A549 (cell line): ENCODE measurements at regions not wholly inside any gene's neighbourhood (a gene's known extent, or its start where the extent isn't known, plus 50 kb on each side); places are given as distances from the start of the nearest gene placed in this dataset.

Experiments used
- ATAC-seq, 2 experiments: fragments of 200-7000 bp in 1 of 2; fragments of >200 bp in 1 of 2; cut with Nextera tagmentation in 1 of 2; cut with Tn5 transposase in 1 of 2; 3 replicates each; pipeline versions ENCODE4 v1.8.0 to v1.9.1; 2018 to 2020; ENCODE audit warnings: mild to moderate bottlenecking in 1 of 2, moderate library complexity in 1 of 2
- CTCF ChIA-PET: fragments of 300-600 bp; sonication (Branson Sonifier 250); formaldehyde crosslinking; extraction: SDS; loops from one replicate; lab custom pipeline; 2021; ENCODE audit warnings: antibody characterized with exemption, inconsistent platforms; lab: Yijun Ruan, JAX
- POLR2A ChIA-PET: fragments of 350-600 bp; formaldehyde crosslinking; extraction: SDS; loops from one replicate; lab custom pipeline; 2021; ENCODE audit warnings: antibody characterized with exemption, inconsistent platforms; lab: Yijun Ruan, JAX
- DNase-seq, 2 experiments: peaks; one replicate each; pipeline versions ENCODE4 v3.0.0 to v3.0.0-alpha.2; 2011 to 2016; ENCODE audit warnings: low read depth in 1 of 2, low spot score in 1 of 2
- FAIRE-seq: peaks from 2 replicates; lab custom pipeline; 2011; peaks lifted over from hg19 to GRCh38; lab: Jason Lieb, UNC
- H3K27ac ChIP-seq, 2 experiments: fragments of >200 bp; sonication (Bioruptor Twin); formaldehyde crosslinking; 3 replicates each; pipeline ENCODE4 v1.5.1; 2016 to 2017
- H3K4me1 ChIP-seq: fragments of >200 bp; sonication (Bioruptor Twin); formaldehyde crosslinking; 3 replicates; pipeline ENCODE4 v1.6.1; 2016
- H3K4me2 ChIP-seq: fragments of >200 bp; sonication (Bioruptor Twin); formaldehyde crosslinking; 3 replicates; pipeline ENCODE4 v1.6.1; 2016
- H3K4me3 ChIP-seq: fragments of >200 bp; sonication (Bioruptor Twin); formaldehyde crosslinking; 3 replicates; pipeline ENCODE4 v1.5.1; 2016
- H3K9me3 ChIP-seq: fragments of >200 bp; sonication (Bioruptor Twin); formaldehyde crosslinking; 3 replicates; pipeline ENCODE4 v1.6.1; 2016
- CBX2 ChIP-seq: fragments of 200-600 bp; sonication (generic); IDR thresholded peaks from 2 replicates; pipeline ENCODE4 v1.6.1; 2016; ENCODE audit warnings: low read depth, mild to moderate bottlenecking, borderline replicate concordance
- ELK1 ChIP-seq: fragments of 150-350 bp; IDR thresholded peaks from 2 replicates; pipeline ENCODE4 v1.6.1; 2014; ENCODE audit warnings: low read depth, mild to moderate bottlenecking, low read length
- FOSB ChIP-seq: fragments of 250-450 bp; sonication (Bioruptor Pico); IDR thresholded peaks from 2 replicates; pipeline ENCODE4 v1.5.0; 2020; ENCODE audit warnings: mild to moderate bottlenecking, moderate library complexity
- FOXS1 ChIP-seq: fragments of 250-450 bp; sonication (Bioruptor Pico); IDR thresholded peaks from 2 replicates; pipeline ENCODE4 v1.5.0; 2020; ENCODE audit warnings: mild to moderate bottlenecking, moderate library complexity
- HEYL ChIP-seq: fragments of 250-450 bp; sonication (Bioruptor Pico); IDR thresholded peaks from 2 replicates; pipeline ENCODE4 v1.8.0; 2021; ENCODE audit warnings: mild to moderate bottlenecking, moderate library complexity
- HOXA7 ChIP-seq: fragments of 250-450 bp; sonication (Bioruptor Pico); IDR thresholded peaks from 2 replicates; pipeline ENCODE4 v1.5.0; 2020; ENCODE audit warnings: mild to moderate bottlenecking, moderate library complexity
- HOXB13 ChIP-seq: fragments of 250-450 bp; sonication (Bioruptor Pico); IDR thresholded peaks from 2 replicates; pipeline ENCODE4 v1.5.0; 2020; ENCODE audit warnings: low read depth, mild to moderate bottlenecking, moderate library complexity
- HOXB5 ChIP-seq: fragments of 250-450 bp; sonication (Bioruptor Pico); IDR thresholded peaks from 2 replicates; pipeline ENCODE4 v1.5.0; 2020; ENCODE audit warnings: mild to moderate bottlenecking, moderate library complexity
- JUNB ChIP-seq: fragments of >200 bp; sonication (Bioruptor Twin); formaldehyde crosslinking; IDR thresholded peaks from 2 replicates; pipeline ENCODE4 v1.6.1; 2016
- KDM1A ChIP-seq: fragments of 200-600 bp; sonication (generic); IDR thresholded peaks from 2 replicates; pipeline ENCODE4 v1.6.1; 2016; ENCODE audit warnings: low read depth, mild to moderate bottlenecking
- KDM5A ChIP-seq: fragments of 200-600 bp; sonication (generic); IDR thresholded peaks from 2 replicates; pipeline ENCODE4 v1.6.1; 2016; ENCODE audit warnings: antibody characterized with exemption, mild to moderate bottlenecking
- MAZ ChIP-seq: fragments of 150-350 bp; IDR thresholded peaks from 2 replicates; pipeline ENCODE4 v1.6.1; 2014; ENCODE audit warnings: antibody characterized with exemption, low read depth, low read length, borderline replicate concordance
- NR3C1 ChIP-seq: fragments of >200 bp; sonication (Bioruptor Twin); formaldehyde crosslinking; IDR thresholded peaks from 3 replicates; pipeline ENCODE4 v1.6.1; 2017
- PHF8 ChIP-seq: fragments of 200-600 bp; sonication (generic); IDR thresholded peaks from 2 replicates; pipeline ENCODE4 v1.6.1; 2016; ENCODE audit warnings: low read depth, mild to moderate bottlenecking, antibody characterized with exemption, moderate library complexity, borderline replicate concordance
- POLR2AphosphoS2 ChIP-seq: conservative IDR thresholded peaks from 2 replicates; pipeline ENCODE4 v1.6.1; 2012; ENCODE audit warnings: low read length, improper control_type of control experiment, inconsistent platforms
- RARB ChIP-seq: fragments of 250-450 bp; sonication (Bioruptor Pico); IDR thresholded peaks from 2 replicates; pipeline ENCODE4 v1.8.0; 2021; ENCODE audit warnings: mild to moderate bottlenecking, moderate library complexity
- RCOR1 ChIP-seq: fragments of 150-350 bp; IDR thresholded peaks from 2 replicates; pipeline ENCODE4 v1.6.1; 2014; ENCODE audit warnings: antibody characterized with exemption, low read length, low read depth
- RNF2 ChIP-seq: fragments of 200-600 bp; sonication (generic); IDR thresholded peaks from 2 replicates; pipeline ENCODE4 v1.6.1; 2016; ENCODE audit warnings: low read depth, mild to moderate bottlenecking, antibody characterized with exemption, moderate library complexity, borderline replicate concordance
- SREBF2 ChIP-seq: fragments of 450-650 bp; IDR thresholded peaks from 2 replicates; pipeline ENCODE4 v1.6.1; 2014; ENCODE audit warnings: mild to moderate bottlenecking, moderate library complexity
- TFCP2L1 ChIP-seq: fragments of 250-450 bp; sonication (Bioruptor Pico); IDR thresholded peaks from 2 replicates; pipeline ENCODE4 v1.5.0; 2021; ENCODE audit warnings: mild to moderate bottlenecking
- TP53 ChIP-seq: fragments of 250-450 bp; sonication (Bioruptor Pico); IDR thresholded peaks from 2 replicates; pipeline ENCODE4 v1.5.0; 2021; ENCODE audit warnings: mild to moderate bottlenecking, moderate library complexity
- ZSCAN20 ChIP-seq: fragments of 250-450 bp; sonication (Bioruptor Pico); IDR thresholded peaks from 2 replicates; pipeline ENCODE4 v1.8.0; 2022; ENCODE audit warnings: mild to moderate bottlenecking, moderate library complexity
- WGBS: methylation state at CpG from one replicate; pipeline ENCODE4 v1.1.6; 2017; ENCODE audit errors: missing lambda C conversion rate; 5-methylcytosine and 5-hydroxymethylcytosine counted together
- TF ChIP-seq, protein P1 (sequence below): fragments of 250-450 bp; sonication (Bioruptor Pico); IDR thresholded peaks from 2 replicates; pipeline ENCODE4 v1.5.0; 2021; ENCODE audit warnings: mild to moderate bottlenecking, moderate library complexity, borderline replicate concordance
- TF ChIP-seq, protein P2 (sequence below): IDR thresholded peaks from 2 replicates; pipeline ENCODE4 v1.6.1; 2012
- TF ChIP-seq, protein P3 (sequence below): fragments of 250-450 bp; sonication (Bioruptor Pico); IDR thresholded peaks from 2 replicates; pipeline ENCODE4 v1.5.0; 2020; ENCODE audit warnings: low read depth, mild to moderate bottlenecking, moderate library complexity

DNA sequence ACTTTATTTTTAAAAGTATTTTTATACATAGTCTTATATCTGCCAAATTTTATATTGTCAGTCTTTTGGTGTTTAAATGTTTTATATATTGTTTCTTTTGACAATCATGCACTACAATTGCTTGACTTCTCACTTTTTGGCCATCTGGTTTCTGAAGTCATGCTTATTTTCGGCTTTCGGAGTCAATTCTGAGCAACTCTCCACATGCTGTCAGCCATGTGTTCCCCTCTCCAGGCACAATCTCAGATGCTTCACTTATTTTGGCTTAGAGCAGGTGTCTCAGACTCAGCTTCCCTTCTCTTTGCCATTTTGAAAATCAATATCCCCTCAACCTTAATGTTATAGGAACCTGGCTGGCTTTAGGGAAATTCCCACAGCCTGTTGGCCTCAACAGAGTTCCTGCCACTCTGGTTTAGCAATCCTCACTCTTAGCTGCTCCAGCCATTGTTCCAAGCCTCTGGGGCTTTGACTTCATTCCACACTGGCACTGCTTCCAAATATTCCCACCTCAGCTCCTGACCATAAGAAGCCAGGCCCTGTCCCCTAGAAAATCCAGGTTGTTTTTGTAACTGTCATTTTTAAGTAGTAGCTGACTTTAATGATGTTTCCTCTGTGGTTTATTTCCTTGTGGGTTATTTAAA is 125.5 kb upstream of the FAR2 start:
- no peaks in the 10 kb centered on the region for H3K4me1 ChIP-seq
- DNase-seq (no peak), ATAC-seq (no peak), FAIRE-seq (no peak)
- 43% methylated on average over 2 of the region's 2 CpGs for WGBS
- ChIA-PET POLR2A (no interaction called here), CTCF (interaction anchor here (0.6 to 1.2 kb wide), 5 partner anchors 8 to 1271 kb away, joined by 3 to 4 read pairs (median 3); no protein-coding TSS in a partner anchor)
- no peak overlapping the region for H3K27ac ChIP-seq
- no peaks in the 10 kb centered on the region for H3K9me3 ChIP-seq
- H3K4me2 ChIP-seq = no peak overlapping the region
- TF ChIP-seq PHF8 (no peak), TP53 (CRISPR knock-in tag) (no peak), HEYL (CRISPR knock-in tag) (no peak), ZSCAN20 (CRISPR knock-in tag) (no peak), POLR2AphosphoS2 (no peak), HOXA7 (CRISPR knock-in tag) (no peak), TFCP2L1 (CRISPR knock-in tag) (no peak), HOXB5 (CRISPR knock-in tag) (no peak)
- TF ChIP-seq, protein P1, sequence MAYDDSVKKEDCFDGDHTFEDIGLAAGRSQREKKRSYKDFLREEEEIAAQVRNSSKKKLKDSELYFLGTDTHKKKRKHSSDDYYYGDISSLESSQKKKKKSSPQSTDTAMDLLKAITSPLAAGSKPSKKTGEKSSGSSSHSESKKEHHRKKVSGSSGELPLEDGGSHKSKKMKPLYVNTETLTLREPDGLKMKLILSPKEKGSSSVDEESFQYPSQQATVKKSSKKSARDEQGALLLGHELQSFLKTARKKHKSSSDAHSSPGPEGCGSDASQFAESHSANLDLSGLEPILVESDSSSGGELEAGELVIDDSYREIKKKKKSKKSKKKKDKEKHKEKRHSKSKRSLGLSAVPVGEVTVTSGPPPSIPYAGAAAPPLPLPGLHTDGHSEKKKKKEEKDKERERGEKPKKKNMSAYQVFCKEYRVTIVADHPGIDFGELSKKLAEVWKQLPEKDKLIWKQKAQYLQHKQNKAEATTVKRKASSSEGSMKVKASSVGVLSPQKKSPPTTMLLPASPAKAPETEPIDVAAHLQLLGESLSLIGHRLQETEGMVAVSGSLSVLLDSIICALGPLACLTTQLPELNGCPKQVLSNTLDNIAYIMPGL (CRISPR knock-in tag) = no peak
- H3K4me3 ChIP-seq = no peak overlapping the region

GRCh38 chr12:29024117-29024516 is 125.0 kb upstream of the FAR2 start:
- CTCF ChIA-PET = interaction anchor here (1.0 kb wide), 2 partner anchors 9 to 12 kb away, joined by 3 read pairs; no protein-coding TSS in a partner anchor
- Histone ChIP-seq H3K27ac (no peak overlapping the region), H3K4me3 (no peak overlapping the region), H3K4me2 (no peak overlapping the region), H3K9me3 (no peaks in the 10 kb centered on the region), H3K4me1 (no peaks in the 10 kb centered on the region)
- no peak for ATAC-seq
- POLR2A ChIA-PET = no interaction called here
- WGBS = 0% methylated on average over 1 of the region's 1 CpG
- DNase-seq = peak in 1 of 2 experiments; percentile 3
- TF ChIP-seq HOXA7 (CRISPR knock-in tag) (no peak), SREBF2 (no peak), HOXB13 (CRISPR knock-in tag) (no peak), RNF2 (no peak), KDM1A (no peak), RCOR1 (no peak), MAZ (no peak), FOSB (CRISPR knock-in tag) (no peak), KDM5A (no peak), TP53 (CRISPR knock-in tag) (no peak), JUNB (no peak), CBX2 (no peak), NR3C1 (no peak), RARB (CRISPR knock-in tag) (no peak), ELK1 (no peak), HOXB5 (CRISPR knock-in tag) (no peak), FOXS1 (CRISPR knock-in tag) (no peak)
- TF ChIP-seq, protein P2, sequence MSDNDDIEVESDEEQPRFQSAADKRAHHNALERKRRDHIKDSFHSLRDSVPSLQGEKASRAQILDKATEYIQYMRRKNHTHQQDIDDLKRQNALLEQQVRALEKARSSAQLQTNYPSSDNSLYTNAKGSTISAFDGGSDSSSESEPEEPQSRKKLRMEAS = no peak
- TF ChIP-seq, protein P3, sequence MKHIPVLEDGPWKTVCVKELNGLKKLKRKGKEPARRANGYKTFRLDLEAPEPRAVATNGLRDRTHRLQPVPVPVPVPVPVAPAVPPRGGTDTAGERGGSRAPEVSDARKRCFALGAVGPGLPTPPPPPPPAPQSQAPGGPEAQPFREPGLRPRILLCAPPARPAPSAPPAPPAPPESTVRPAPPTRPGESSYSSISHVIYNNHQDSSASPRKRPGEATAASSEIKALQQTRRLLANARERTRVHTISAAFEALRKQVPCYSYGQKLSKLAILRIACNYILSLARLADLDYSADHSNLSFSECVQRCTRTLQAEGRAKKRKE (CRISPR knock-in tag) = no peak
- no peak for FAIRE-seq
